ENCODE measurements at regions not wholly inside any gene's neighbourhood (a gene's known extent, or its start where the extent isn't known, plus 50 kb on each side); places are given as distances from the start of the nearest gene placed in this dataset.

- no peak for DNase-seq
These were observed 254.8 kb upstream of the ZMIZ1 start for GRCh38 chr10:78813998-78814399.

DNA sequence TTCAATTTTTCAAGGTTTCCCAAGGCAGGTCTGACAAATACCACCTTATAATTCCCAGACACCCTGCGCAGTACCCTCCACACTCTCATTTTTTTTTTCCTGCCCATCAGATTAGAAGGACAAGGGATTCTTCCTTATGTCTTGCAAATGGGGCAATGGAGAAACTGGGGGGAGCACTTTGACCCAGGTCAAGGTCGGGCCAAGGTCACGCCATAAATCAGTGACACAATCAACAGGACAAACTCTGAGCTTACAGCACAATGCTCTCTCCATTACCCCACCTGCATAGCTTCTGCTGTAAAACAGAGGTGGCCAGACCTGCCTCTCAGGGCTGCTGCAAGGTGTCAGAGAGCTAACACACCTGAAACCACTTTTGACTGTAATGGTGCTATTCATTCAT lies 254.4 kb upstream of the ZMIZ1 start:
- DNase-seq: no peak

GRCh38 chr10:78815702-78816334 lies 252.9 kb upstream of the ZMIZ1 start:
- no peak for DNase-seq

DNA sequence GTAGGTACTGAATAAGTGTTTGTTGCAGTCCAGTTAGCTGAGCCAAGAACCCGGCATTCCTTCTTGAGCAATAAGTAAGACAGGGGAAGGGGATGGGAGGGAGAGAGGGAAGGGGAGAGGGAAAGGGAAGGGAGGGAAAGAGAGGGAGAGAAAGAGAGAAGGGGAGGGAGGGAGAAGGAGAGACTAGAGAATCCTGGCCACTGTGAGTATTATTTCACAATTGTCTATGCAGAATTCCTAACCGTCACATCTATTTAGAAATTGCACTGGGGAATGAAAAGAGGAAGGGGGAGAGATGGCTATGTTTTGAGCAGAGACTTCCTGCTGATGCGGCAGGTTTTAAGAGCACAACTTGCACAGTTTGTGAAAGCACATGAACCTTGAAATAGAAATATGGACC lies 251.4 kb upstream of the ZMIZ1 start:
- DNase-seq: no peak

DNA sequence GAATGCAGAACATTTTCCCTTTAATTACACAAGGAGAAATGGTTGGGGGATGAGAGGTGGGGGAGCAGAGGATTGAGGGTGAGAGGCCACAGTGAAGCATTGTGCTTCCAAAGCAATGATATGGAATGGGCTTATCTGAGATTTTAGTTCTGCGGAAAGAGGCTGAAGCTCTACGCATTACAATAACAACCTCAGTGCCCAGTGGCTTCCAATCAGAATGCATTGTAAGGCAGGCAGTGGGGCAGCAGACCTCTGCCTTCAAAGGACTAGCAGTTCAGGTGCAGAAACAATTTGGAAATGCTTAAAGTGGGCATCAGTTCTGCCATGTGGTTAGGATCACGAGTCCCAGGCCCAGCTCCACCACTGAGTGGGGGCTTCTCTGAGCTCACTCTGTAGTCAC lies 251.0 kb upstream of the ZMIZ1 start:
- DNase-seq: no peak

GRCh38 chr10:78819361-78820006 lies 249.3 kb upstream of the ZMIZ1 start:
- no peak for DNase-seq

GRCh38 chr10:78820007-78820362 lies 248.8 kb upstream of the ZMIZ1 start:
- no peak for DNase-seq

- no peak for DNase-seq
These were observed 247.7 kb upstream of the ZMIZ1 start for GRCh38 chr10:78821052-78821451.

DNA sequence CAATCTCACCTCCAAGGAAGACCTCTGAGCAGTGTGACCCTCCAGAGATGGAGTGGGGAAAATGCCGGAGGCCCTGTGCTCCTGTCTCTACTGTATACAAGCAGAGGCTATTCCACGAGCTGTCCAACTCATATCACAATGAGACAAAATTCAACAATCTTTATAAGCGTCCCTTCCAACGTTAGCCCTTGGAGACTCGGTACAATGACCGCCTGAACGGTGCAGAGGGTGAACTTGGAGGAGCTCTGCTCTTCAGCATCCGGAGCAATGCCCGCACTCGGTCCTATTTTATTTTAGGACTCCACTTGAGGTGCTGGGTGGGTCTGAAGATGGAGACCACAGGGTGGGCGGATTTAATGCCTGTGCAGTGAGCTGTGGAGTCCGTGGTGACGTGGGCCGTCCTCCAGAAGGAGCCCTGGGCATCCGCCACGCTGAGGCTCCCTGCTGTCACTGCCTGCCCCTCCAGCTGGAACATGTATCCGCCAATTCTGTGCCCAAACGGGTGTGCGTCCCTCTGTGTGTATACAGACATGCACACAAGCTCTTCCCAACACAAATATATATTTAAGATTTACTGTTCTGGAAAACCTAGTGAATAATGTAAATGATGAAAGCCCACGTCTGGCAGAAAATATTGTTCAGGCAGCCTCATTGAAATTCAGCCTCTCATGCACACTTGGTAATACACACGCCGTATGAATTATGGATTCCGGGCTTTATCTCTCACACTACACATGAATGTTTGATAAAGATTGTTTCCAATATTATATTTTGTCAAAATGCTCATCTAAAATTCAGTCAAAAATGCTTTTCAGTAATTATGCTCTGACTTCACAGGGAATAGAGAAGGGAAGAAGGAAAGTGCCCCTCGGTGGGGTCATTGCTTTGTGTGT lies 239.9 kb upstream of the ZMIZ1 start:
- no peak for DNase-seq

DNA sequence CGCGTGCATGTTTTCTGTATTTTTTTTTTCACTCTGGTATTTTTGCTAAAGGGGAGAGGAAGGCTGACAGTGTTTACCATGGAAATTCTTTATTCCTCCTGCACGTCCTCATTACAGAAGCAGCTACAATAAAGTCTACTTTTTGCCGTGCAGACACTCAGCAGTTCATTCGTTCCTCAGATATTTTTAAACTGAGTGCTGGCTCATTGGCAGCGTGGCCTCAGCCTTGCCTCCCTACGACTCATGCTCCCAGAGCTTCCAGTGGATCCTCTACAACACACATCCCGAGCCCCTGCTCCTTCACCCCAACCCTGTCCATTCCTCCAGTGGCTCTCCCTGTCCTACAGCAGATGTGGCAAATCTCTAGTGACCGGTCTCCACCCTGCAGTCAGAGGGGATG lies 239.2 kb upstream of the ZMIZ1 start:
- DNase-seq: no peak

- DNase-seq: no peak
These were observed 238.4 kb upstream of the ZMIZ1 start for GRCh38 chr10:78830062-78830975.

- DNase-seq: no peak
These were observed 237.8 kb upstream of the ZMIZ1 start for GRCh38 chr10:78830976-78831375.

- DNase-seq: no peak
These were observed 237.3 kb upstream of the ZMIZ1 start for GRCh38 chr10:78831461-78831860.

DNA sequence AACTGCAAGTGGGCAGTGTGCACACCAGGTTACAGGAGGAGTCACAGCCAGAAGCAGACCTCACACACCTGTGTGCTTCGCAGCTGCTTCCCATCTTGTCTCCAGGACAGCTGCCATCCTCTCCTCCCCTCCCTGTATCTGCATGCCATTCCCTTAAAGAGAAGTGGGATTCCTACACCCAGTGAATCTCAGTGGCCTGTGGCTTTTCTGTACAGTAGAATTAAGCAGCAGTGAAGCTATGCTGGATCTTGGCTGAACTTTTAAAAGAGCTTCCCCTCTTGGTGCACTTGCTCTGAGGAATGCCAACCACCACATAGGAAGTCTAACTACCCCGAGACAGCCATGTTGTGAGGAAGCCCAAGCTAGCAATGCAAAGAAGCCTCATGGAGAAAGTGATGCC lies 236.5 kb upstream of the ZMIZ1 start:
- DNase-seq: no peak

GRCh38 chr10:78838141-78838657 lies 230.6 kb upstream of the ZMIZ1 start:
- DNase-seq: no peak

DNA sequence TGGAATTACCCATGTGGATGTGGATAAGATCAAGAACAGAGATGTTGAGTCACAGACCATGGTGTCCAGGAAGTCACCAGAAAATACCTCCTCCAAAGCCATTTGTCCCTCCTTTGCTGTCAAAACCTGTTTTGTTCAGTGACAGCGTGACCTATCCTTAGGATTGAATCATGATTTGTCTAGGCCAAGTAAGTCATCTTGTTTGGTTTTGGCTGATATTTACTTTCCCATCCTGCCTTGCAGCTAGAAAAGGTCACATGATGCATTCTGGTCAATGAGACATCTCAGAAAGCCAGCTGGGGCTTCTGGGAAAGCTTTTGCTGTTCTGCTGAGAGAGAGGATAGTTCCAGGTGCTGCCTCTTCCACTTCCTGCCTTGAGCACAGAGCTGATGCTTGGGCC lies 225.3 kb upstream of the ZMIZ1 start:
- no peak for DNase-seq

DNA sequence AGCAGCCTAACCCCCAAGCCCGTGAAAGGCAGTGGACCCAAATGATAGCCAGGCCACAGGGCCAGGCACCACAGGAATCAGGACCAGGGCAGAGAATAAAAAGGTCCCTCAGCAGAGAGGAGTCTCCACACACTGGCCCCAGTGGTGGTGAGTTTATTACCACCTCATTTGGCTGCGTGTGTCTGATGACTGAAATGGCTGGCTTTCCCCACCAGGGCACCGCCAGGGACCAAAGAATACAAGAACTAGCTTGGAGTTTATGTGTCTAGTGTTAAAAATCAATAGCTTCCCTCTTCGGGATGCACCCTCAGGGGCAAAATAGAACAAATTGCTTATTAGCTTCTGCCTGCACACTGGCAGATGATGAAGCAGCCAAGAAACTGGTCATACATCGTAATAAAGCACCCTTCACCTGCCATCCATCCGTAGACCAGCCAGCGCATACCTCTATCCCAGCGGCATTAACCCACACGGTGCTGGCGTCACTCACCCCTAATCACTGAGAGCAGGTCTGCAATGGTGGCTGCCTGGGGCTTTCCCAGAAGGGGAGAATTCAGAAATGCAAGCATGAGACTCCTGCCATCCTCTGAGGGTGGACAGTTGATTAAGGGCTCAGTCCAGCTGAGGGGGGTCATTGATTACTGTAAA lies 223.7 kb upstream of the ZMIZ1 start:
- DNase-seq: no peak

GRCh38 chr10:78846071-78846470 lies 222.7 kb upstream of the ZMIZ1 start:
- DNase-seq: no peak

- no peak for DNase-seq
These were observed 222.0 kb upstream of the ZMIZ1 start for GRCh38 chr10:78846760-78847159.

DNA sequence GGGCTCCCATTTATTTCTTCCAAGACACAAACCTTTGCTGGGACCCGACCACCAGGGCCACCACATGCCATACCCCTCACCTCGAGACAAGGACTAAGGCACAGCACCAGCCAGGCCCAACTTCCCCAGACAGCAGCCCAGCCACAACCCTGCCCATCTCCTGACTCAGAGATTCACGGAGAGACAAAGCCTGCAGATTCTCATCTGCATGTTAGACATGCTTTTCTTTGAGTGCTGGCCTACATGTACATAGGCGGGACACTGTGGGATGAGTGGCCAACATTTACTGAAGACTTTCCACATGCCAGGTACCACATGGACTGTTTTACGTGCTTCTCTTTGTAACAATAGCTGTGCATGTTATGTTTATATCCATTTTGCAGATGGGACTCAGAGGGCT lies 221.3 kb upstream of the ZMIZ1 start:
- DNase-seq: no peak

- DNase-seq: no peak
These were observed 219.7 kb upstream of the ZMIZ1 start for GRCh38 chr10:78849115-78849514.

- DNase-seq: no peak
These were observed 219.0 kb upstream of the ZMIZ1 start for GRCh38 chr10:78849731-78850130.
